Activated T-cell treated with anti-CD3 and anti-CD28 coated beads, Interleukin-2, amount 50 U/mL, for 4 hours (primary cell): ENCODE measurements at regions not wholly inside any gene's neighbourhood (a gene's known extent, or its start where the extent isn't known, plus 50 kb on each side); places are given as distances from the start of the nearest gene placed in this dataset.

Experiments used
- ATAC-seq, 2 donors: fragments of 200-7000 bp; cut with Tn5 transposase; one replicate each; pipeline ENCODE4 v1.10.0; 2021
- DNase-seq: peaks from one replicate; pipeline ENCODE4 v3.0.0-alpha.2; 2020
- H3K27me3 Mint-ChIP-seq: one replicate; pipeline ENCODE4 v1.8.0; 2021; ENCODE audit warnings: low read depth, mixed read lengths
- H3K36me3 Mint-ChIP-seq: one replicate; pipeline ENCODE4 v1.8.0; 2022; ENCODE audit warnings: mixed read lengths; ENCODE audit not compliant: insufficient read depth
- H3K4me1 Mint-ChIP-seq: one replicate; pipeline ENCODE4 v1.8.0; 2021; ENCODE audit warnings: low read depth, mixed read lengths
- H3K4me3 Mint-ChIP-seq: one replicate; pipeline ENCODE4 v1.8.0; 2021; ENCODE audit warnings: mild to moderate bottlenecking, moderate library complexity, mixed read lengths
- H3K9me3 Mint-ChIP-seq: one replicate; pipeline ENCODE4 v1.8.0; 2021; ENCODE audit warnings: mixed read lengths

DNA sequence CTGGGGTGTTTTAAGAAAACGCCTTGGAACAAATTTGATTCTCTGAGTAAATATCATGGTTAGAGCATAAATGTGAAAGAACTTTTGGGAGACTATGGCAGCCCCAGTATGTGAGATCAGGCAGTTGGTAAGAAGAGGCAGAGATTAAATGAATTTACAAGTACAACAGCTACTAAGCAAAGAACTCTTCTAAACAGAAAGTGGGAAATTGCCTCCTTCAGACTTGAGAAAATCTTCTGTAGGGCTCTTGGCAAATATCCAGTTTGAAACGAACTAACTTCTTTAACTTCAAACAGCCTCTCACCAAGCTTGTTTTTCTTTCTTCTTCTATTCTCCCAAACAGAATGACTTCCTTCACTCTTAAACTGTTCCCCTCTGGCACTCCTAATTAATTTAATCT, 337.7 kb downstream of the SIPA1L2 start:
- H3K36me3 Mint-ChIP-seq, result no peaks in the 10 kb centered on the region
- peaks cover 2% of the 10 kb centered on the region for H3K4me1 Mint-ChIP-seq
- peaks cover 3% of the 10 kb centered on the region for H3K27me3 Mint-ChIP-seq
- DNase-seq (no peak), ATAC-seq (no peak)
- H3K4me3 Mint-ChIP-seq, result no peak overlapping the region
- no peaks in the 10 kb centered on the region for H3K9me3 Mint-ChIP-seq

DNA sequence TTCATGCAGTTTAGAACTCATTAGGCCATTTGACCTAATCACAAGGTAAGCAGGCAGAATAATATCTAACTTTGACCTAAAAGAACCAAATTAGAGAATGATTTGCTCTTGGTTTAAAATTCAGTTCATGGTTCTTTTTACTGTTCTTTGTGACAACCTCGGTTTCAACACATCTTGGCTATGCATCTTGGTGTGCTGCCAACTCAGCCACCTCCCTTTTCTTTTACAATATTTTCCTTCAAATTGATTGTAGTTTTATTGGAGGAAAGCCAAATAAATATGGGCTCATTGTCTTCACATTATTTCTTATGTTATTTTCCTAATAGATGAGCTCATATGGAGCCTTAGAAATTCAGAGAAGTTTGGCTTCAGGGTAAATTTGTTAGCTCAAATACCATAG, 338.3 kb downstream of the SIPA1L2 start:
- no peak overlapping the region for H3K4me3 Mint-ChIP-seq
- peaks cover 2% of the 10 kb centered on the region for H3K27me3 Mint-ChIP-seq
- ATAC-seq (no peak), DNase-seq (no peak)
- no peaks in the 10 kb centered on the region for H3K9me3 Mint-ChIP-seq
- peaks cover 2% of the 10 kb centered on the region for H3K4me1 Mint-ChIP-seq
- H3K36me3 Mint-ChIP-seq, result no peaks in the 10 kb centered on the region

DNA sequence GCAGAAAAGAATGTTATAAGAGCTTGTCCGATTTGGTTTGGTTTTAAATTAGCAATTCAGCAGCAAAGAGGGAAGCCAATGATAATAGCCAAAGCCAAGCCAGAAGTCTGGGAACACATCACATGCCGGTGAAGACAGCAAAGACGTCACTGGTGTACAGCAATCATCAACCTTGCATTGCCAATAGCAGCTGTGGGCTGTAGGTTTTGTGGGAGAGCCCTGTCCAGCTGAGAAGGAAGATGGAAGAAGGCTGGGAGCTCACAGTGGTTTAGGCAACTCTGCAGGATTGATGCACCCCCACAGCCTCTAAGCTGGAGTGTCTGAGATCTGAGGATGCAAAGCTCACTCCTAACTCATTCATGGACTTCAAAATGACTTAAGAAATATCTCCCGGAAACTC, 338.7 kb downstream of the SIPA1L2 start:
- no peaks in the 10 kb centered on the region for H3K36me3 Mint-ChIP-seq

DNA sequence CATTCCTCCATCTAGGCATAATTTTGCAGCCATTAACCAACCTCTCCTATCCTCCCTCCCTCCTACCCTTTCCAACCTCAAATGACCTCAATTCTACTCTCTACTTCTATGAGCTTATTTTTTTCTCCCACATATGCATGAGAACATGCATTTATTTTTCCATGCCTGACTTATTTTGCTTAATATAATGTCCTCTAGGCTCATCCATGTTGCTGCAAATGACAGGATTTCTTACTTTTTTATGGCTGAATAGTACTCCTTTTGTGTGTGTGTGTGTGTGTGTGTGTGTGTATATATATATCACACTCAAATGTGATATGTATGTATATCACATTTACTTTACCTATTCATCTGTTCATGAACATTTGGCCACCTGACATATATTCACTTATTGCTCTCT, 339.4 kb downstream of the SIPA1L2 start:
- no peak overlapping the region for H3K4me3 Mint-ChIP-seq
- H3K36me3 Mint-ChIP-seq, result no peaks in the 10 kb centered on the region
- H3K9me3 Mint-ChIP-seq, result no peaks in the 10 kb centered on the region
- ATAC-seq (no peak), DNase-seq (no peak)
- H3K4me1 Mint-ChIP-seq, result peaks cover 2% of the 10 kb centered on the region
- peaks cover under 1% of the 10 kb centered on the region for H3K27me3 Mint-ChIP-seq

More for the DNA sequence above, 338.7 kb downstream of the SIPA1L2 start:
- peaks cover 2% of the 10 kb centered on the region for H3K4me1 Mint-ChIP-seq
- H3K27me3 Mint-ChIP-seq, result peaks cover 2% of the 10 kb centered on the region
- DNase-seq (no peak), ATAC-seq (no peak)
- no peak overlapping the region for H3K4me3 Mint-ChIP-seq
- H3K9me3 Mint-ChIP-seq, result no peaks in the 10 kb centered on the region

DNA sequence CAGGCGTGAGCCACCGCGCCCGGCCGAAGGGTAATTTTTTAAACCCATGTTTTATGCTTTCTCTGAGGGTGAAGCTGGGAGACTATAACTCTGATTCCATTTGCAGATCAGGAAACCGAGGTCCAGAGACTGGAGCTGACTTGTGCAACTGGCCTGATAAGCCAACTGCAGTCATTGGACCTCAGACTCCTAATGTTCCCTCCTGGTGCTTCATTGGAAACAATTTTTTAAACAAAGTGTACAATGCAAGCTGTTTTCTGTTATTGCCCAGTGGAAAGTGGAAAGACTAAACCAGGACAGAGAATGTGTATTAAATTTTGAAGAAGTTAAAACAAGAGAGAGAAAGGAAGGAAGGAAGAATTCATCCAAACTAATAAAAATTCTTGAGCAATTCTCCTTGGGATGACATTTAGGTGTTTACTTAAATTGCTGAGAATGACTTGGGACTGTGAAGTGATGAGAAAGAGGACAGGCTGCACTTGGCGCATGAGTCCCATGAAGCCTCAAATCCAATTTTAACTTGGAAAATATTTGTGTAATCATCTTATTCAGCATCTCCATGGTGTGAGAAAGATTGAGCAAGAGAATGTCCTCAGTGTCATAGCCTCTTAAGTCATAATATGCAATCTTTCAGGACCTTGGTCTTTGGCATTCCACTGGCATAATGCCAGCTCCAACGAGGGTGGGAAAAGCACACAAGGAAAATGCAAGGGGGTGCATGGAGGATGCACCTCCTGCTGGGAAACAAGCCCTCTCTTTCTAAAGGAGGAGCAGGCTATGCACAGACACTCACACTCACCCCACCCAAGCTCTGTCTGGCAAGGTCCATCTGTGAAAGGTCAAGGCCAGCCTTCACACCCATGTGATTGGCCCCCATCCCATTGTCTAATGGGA, 342.0 kb downstream of the SIPA1L2 start:
- ATAC-seq (no peak), DNase-seq (no peak)
- Mint-ChIP-seq H3K9me3 (no peaks in the 10 kb centered on the region), H3K4me3 (no peak overlapping the region), H3K36me3 (no peaks in the 10 kb centered on the region), H3K27me3 (peaks cover 8% of the 10 kb centered on the region), H3K4me1 (peaks cover 2% of the 10 kb centered on the region)

DNA sequence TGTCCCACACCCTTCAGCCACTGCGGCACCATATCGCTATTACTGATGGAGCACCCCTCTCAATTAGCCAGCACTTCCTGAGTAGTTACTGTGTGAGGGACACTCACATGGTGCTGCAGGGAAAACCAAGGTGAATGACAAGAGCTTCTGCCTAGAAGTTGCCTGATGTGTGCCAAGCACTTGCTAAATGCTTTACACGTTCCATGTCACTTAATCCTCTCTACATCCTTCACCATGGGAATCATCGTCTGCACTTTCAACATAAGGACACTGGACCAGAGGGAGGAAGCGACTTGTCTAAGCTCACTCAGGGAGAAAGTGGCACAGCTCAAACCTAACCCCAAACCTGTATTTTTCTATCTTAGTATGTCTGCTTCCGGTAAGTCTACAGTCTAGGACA, 344.8 kb downstream of the SIPA1L2 start:
- Mint-ChIP-seq H3K4me3 (no peak overlapping the region), H3K4me1 (no peaks in the 10 kb centered on the region), H3K27me3 (peaks cover 9% of the 10 kb centered on the region), H3K36me3 (no peaks in the 10 kb centered on the region), H3K9me3 (no peaks in the 10 kb centered on the region)
- ATAC-seq (no peak), DNase-seq (no peak)

DNA sequence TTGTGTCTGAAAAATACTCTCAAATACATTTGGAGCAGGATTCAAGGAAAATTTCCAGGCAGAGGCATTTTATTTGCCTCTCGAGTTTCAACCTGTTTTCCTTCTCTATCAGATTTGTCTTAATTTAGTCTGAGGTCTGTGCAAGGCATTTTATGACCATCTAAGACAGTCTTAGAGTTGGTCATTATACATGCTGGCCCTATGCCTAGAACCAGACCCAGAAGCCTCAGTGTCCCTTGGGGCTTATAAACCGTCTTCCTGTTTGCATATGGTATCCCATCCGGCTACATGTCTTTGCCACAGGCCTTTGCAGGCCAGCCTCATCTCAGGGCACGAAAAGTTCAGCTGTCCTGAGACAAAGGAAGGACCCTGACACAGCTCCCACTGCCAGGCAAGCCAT, 346.1 kb downstream of the SIPA1L2 start:
- H3K4me3 Mint-ChIP-seq, result no peak overlapping the region
- H3K36me3 Mint-ChIP-seq, result no peaks in the 10 kb centered on the region
- no peak for DNase-seq
- H3K4me1 Mint-ChIP-seq, result no peaks in the 10 kb centered on the region
- H3K27me3 Mint-ChIP-seq, result peaks cover 9% of the 10 kb centered on the region
- no peak for ATAC-seq
- no peaks in the 10 kb centered on the region for H3K9me3 Mint-ChIP-seq

DNA sequence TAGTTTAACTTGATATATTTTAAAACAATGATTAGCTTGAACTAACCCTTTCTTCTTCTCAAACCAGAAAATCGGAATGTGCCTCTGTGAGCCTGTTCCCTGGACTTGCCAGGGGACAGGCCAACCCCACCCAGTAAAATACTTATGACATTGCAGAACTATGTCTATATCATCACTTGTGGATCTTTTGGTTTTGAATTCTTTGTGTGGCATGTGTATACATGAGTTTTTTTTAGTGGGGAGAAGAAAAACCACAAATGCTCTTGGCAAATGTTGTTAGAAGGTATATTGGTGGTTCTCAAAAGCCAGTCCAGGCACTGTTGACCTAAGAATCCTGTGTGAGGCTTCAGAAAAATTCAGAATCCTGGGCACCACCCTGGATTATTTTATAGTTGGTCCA, 347.4 kb downstream of the SIPA1L2 start:
- H3K4me1 Mint-ChIP-seq, result no peaks in the 10 kb centered on the region
- ATAC-seq, result no peak
- no peaks in the 10 kb centered on the region for H3K9me3 Mint-ChIP-seq
- H3K36me3 Mint-ChIP-seq, result no peaks in the 10 kb centered on the region
- H3K27me3 Mint-ChIP-seq, result peaks cover 11% of the 10 kb centered on the region
- DNase-seq, result no peak
- no peak overlapping the region for H3K4me3 Mint-ChIP-seq

DNA sequence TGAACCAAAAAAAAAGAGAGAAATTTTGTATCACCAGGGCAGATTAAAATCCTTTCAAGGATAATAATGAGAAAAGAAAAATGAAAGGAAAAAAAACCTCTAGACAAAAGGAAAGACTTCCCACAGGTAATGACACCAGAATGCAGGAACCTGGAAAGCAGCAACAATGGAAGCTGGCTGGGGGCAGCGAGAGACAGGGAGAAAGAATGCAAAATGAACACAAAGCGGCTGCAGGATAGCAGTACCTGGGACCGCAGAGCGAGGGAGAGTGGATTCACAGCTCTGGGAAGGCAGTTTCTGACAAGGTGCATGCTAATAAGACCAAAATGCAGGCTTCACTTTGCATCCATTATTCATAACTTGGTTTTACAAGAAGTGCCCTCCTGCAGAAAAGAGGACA, 349.0 kb downstream of the SIPA1L2 start:
- no peaks in the 10 kb centered on the region for H3K9me3 Mint-ChIP-seq
- ATAC-seq, result no peak
- H3K27me3 Mint-ChIP-seq, result peaks cover 13% of the 10 kb centered on the region
- no peak overlapping the region for H3K4me3 Mint-ChIP-seq
- H3K36me3 Mint-ChIP-seq, result no peaks in the 10 kb centered on the region
- H3K4me1 Mint-ChIP-seq, result no peaks in the 10 kb centered on the region
- DNase-seq, result no peak

DNA sequence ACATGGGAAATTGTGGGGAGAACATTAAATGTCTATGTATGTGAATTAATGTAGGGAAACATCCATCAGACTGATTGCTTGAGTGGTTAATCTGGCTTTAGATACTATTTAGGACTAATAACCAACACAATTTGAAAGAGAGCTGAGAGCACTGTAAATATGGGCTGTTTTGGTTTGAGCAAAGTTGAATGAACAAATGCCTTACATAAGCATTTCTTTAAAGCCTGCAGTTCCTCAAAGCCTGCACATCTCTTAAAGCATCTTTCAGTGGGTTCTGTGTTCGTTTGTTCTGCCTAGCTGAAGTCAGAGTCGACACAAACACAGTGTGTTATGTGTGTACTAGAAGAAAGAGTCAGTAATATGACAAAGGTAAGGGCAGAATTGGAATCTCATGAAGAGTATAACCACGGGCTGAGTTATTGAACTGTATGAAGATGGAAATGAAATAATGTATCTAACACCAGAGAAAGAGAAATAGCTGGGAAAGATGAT, 350.0 kb downstream of the SIPA1L2 start:
- peaks cover 9% of the 10 kb centered on the region for H3K27me3 Mint-ChIP-seq
- H3K4me3 Mint-ChIP-seq, result no peak overlapping the region
- DNase-seq, result no peak
- no peaks in the 10 kb centered on the region for H3K9me3 Mint-ChIP-seq
- ATAC-seq, result no peak
- H3K36me3 Mint-ChIP-seq, result no peaks in the 10 kb centered on the region
- H3K4me1 Mint-ChIP-seq, result no peaks in the 10 kb centered on the region

DNA sequence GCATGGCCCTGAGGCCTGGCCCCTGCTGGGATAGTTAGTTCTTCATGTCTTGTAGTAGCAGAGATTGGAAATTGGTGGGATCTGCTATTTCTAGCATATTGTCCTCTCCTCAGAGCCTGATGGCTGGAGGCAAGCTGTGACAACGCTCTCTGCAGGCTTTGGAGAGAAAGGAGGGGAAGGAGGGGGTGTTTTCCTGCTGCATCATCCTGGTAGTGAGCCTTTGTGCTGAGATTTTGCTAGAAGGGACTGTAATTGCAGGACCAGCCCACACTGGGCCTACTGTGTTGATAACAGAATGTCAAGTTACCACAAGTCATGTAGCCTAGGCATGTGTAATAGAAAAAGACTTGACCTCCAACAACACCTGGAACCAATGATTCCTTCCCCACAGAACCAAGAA, 351.0 kb downstream of the SIPA1L2 start:
- ATAC-seq (no peak), DNase-seq (no peak)
- Mint-ChIP-seq H3K9me3 (no peaks in the 10 kb centered on the region), H3K4me1 (no peaks in the 10 kb centered on the region), H3K4me3 (no peak overlapping the region), H3K36me3 (no peaks in the 10 kb centered on the region), H3K27me3 (peaks cover 9% of the 10 kb centered on the region)

DNA sequence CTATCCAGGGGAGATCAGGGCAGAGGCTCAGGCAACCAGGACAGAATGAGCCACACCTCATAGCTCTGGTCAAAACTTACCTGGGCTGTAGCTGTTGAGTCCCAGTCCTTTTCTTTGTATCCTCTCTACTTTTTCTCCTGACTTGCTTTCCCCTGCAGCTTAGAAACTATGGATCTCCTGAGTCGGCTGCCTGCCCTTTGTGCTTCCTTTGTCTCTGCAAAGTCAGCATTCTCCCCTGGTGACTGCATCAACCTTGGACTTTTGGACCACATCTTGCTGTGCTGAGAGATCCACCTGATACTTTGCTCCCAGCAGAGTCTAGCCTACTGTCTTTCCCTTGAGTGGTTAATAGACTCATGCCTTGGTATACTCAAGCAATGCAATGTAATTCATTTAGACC, 353.3 kb downstream of the SIPA1L2 start:
- no peaks in the 10 kb centered on the region for H3K9me3 Mint-ChIP-seq
- DNase-seq (no peak), ATAC-seq (no peak)
- peaks cover 8% of the 10 kb centered on the region for H3K27me3 Mint-ChIP-seq
- H3K36me3 Mint-ChIP-seq, result no peaks in the 10 kb centered on the region
- no peaks in the 10 kb centered on the region for H3K4me1 Mint-ChIP-seq
- no peak overlapping the region for H3K4me3 Mint-ChIP-seq

DNA sequence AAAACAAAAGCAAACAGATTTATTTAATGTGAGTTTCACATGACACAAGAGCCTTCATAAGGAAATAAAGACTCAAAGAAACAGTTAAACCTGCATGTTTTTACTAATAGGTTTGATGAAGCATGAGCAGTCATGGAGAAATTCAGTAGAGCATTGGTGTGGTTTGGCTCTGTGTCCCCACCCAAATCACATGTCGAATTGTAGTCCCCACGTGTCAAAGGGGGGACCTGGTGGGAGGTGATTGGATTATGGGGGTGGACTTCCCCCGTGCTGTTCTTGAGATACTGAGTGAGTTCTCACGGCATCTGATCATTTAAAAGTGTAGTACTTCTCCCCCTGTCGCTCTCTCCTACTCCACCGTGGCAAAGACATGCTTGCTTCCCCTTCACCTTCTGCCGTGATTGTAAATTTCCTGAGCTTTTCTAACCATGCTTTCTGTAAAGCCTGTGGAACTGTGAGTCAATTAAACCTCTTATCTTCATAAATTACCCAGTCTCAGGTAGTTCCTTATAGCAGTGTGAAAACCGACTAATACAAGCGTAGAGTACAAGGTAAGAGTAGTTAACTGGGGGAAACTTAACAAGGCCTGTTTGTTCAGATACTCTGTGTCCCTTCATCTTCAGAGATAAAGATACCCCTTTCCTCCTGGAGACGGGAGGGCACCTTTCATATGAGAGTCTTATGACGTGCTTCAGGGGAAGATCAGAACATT, 354.8 kb downstream of the SIPA1L2 start:
- DNase-seq (no peak), ATAC-seq (no peak)
- no peaks in the 10 kb centered on the region for H3K4me1 Mint-ChIP-seq
- no peaks in the 10 kb centered on the region for H3K36me3 Mint-ChIP-seq
- H3K9me3 Mint-ChIP-seq, result no peaks in the 10 kb centered on the region
- H3K4me3 Mint-ChIP-seq, result no peak overlapping the region
- peaks cover 7% of the 10 kb centered on the region for H3K27me3 Mint-ChIP-seq

DNA sequence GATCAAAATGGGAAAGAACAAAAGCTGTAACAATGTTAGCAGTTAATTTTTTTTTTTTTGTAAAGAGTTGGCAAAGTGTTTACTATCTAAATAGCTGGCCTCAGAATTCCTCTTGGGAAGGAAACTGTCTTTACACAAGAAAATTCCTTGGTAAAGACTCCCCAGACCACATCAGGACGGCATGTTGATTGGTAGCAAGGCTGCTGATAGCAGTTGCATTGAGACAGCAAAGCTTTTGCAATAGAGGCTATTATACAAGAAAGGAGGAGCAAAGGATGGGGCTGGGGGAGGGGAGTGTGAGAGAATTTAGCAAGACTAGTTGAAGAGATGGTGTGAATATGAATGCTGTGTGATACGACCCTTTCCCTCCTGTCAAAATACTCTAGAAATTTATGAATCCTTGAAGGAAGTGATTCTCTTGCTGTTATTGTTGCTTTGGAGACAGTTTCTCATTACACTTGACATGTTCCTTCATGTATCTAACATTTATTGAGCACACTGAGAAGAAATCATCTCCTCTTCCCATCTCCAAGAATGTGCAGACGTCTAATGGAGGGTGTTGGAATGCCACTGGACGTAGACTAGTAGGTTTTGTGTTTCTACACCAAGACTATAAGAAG, 355.6 kb downstream of the SIPA1L2 start:
- Mint-ChIP-seq H3K4me1 (no peaks in the 10 kb centered on the region), H3K36me3 (no peaks in the 10 kb centered on the region), H3K9me3 (no peaks in the 10 kb centered on the region), H3K4me3 (no peak overlapping the region), H3K27me3 (peaks cover 7% of the 10 kb centered on the region)
- DNase-seq, result no peak
- no peak for ATAC-seq
